Trophoblast cell (in vitro differentiated cells and primary cell): ENCODE measurements at regions not wholly inside any gene's neighbourhood (a gene's known extent, or its start where the extent isn't known, plus 50 kb on each side); places are given as distances from the start of the nearest gene placed in this dataset.
"Not testable (repeated sequence)": the region's sequence is repeated elsewhere in the genome, so short reads cannot be mapped to it uniquely, and the experiment has no call there.

Source experiments
- DNase-seq, 2 donors: peaks; one replicate each; pipeline ENCODE4 v3.0.0-alpha.2; 2016
- H2AFZ ChIP-seq: 2 replicates; pipeline ENCODE4 v1.6.1; 2013; ENCODE audit warnings: low read length, moderate library complexity, mild to moderate bottlenecking; ENCODE audit not compliant: insufficient read depth, poor library complexity
- H2AK5ac ChIP-seq: 2 replicates; pipeline ENCODE4 v1.6.1; 2013; ENCODE audit warnings: mild to moderate bottlenecking, low read length
- H2BK120ac ChIP-seq: 2 replicates; pipeline ENCODE4 v1.6.1; 2013; ENCODE audit warnings: low read length, mild to moderate bottlenecking, moderate library complexity; ENCODE audit not compliant: insufficient read depth, poor library complexity
- H2BK12ac ChIP-seq: 2 replicates; pipeline ENCODE4 v1.6.1; 2013; ENCODE audit warnings: mild to moderate bottlenecking, low read length, moderate library complexity
- H2BK5ac ChIP-seq: 2 replicates; pipeline ENCODE4 v1.6.1; 2013; ENCODE audit warnings: low read length, low read depth, moderate library complexity, mild to moderate bottlenecking; ENCODE audit not compliant: poor library complexity
- H3K14ac ChIP-seq: 2 replicates; pipeline ENCODE4 v1.6.1; 2013; ENCODE audit warnings: mild to moderate bottlenecking, low read length
- H3K18ac ChIP-seq: 2 replicates; pipeline ENCODE4 v1.6.1; 2013; ENCODE audit warnings: mild to moderate bottlenecking, low read length
- H3K23ac ChIP-seq: 2 replicates; pipeline ENCODE4 v1.6.1; 2013; ENCODE audit warnings: low read length
- H3K27ac ChIP-seq: 2 replicates; pipeline ENCODE4 v1.5.1; 2013; ENCODE audit warnings: low read depth, mild to moderate bottlenecking, inconsistent platforms, low read length, moderate library complexity
- H3K27me3 ChIP-seq: 2 replicates; pipeline ENCODE4 v1.6.1; 2013; ENCODE audit warnings: inconsistent platforms, mild to moderate bottlenecking, low read length, moderate library complexity; ENCODE audit not compliant: insufficient read depth
- H3K36me3 ChIP-seq, 2 experiments: 1 replicate in 1 of 2; 2 replicates in 1 of 2; pipeline ENCODE4 v1.6.1; 2013; ENCODE audit warnings: low read length in 2 of 2, mild to moderate bottlenecking in 2 of 2, moderate library complexity in 1 of 2; ENCODE audit not compliant: insufficient read depth in 2 of 2, control insufficient read depth in 1 of 2
- H3K4ac ChIP-seq: 2 replicates; pipeline ENCODE4 v1.6.1; 2013; ENCODE audit warnings: low read depth, mild to moderate bottlenecking, low read length, moderate library complexity
- H3K4me1 ChIP-seq, 2 experiments: 1 replicate in 1 of 2; 2 replicates in 1 of 2; pipeline ENCODE4 v1.6.1; 2013; ENCODE audit warnings: low read length in 2 of 2, mild to moderate bottlenecking in 2 of 2, moderate library complexity in 1 of 2; ENCODE audit not compliant: insufficient read depth in 2 of 2, control insufficient read depth in 1 of 2
- H3K4me2 ChIP-seq: 2 replicates; pipeline ENCODE4 v1.6.1; 2013; ENCODE audit warnings: inconsistent platforms, mild to moderate bottlenecking, low read length, moderate library complexity
- H3K4me3 ChIP-seq: 2 replicates; pipeline ENCODE4 v1.5.1; 2013; ENCODE audit warnings: mild to moderate bottlenecking, low read depth, low read length, inconsistent platforms
- H3K79me1 ChIP-seq: one replicate; pipeline ENCODE4 v1.6.1; 2013; ENCODE audit warnings: low read length
- H3K79me2 ChIP-seq: 2 replicates; pipeline ENCODE4 v1.6.1; 2013; ENCODE audit warnings: low read length, mild to moderate bottlenecking; ENCODE audit not compliant: control insufficient read depth, insufficient read depth, poor library complexity
- H3K9ac ChIP-seq: 2 replicates; pipeline ENCODE4 v1.6.1; 2013; ENCODE audit warnings: mild to moderate bottlenecking, low read length
- H3K9me3 ChIP-seq: 2 replicates; pipeline ENCODE4 v1.6.1; 2013; ENCODE audit warnings: low read depth, mild to moderate bottlenecking, control low read depth, inconsistent platforms, low read length; ENCODE audit not compliant: insufficient read depth
- H4K12ac ChIP-seq: 2 replicates; pipeline ENCODE4 v1.6.1; 2013; ENCODE audit warnings: low read depth, mild to moderate bottlenecking, low read length, moderate library complexity
- H4K8ac ChIP-seq: 2 replicates; pipeline ENCODE4 v1.6.1; 2013; ENCODE audit warnings: low read depth, mild to moderate bottlenecking, low read length, moderate library complexity
- H4K91ac ChIP-seq: one replicate; pipeline ENCODE4 v1.6.1; 2013; ENCODE audit warnings: low read depth, mild to moderate bottlenecking, low read length, moderate library complexity
- WGBS: extraction: QIAGEN DNeasy Blood & Tissue Kit; methylation state at CpG from one replicate; pipeline ENCODE4 v1.1.7; 2013; ENCODE audit warnings: missing lambda C conversion rate; ENCODE audit not compliant: insufficient read length, insufficient coverage; ENCODE audit errors: extremely low coverage; 5-methylcytosine and 5-hydroxymethylcytosine counted together

DNA sequence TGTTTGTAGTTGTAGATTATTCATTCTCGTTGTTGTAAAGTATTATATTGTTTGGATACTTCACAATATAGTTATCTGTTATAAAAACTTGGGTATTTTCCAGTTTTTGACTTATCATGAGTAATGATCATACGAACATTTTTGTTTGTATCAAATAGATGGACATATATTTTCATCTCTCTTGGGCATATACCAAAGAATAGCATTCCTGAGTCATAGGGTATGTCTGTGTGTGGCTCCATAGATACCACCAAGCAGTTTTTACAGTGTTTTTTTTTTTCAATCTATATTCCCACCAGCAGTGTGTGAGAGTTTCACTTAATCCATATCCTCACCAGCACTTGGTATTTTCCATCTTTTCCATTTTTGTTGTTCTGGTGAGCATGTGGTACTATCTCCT is 89.7 kb upstream of the RAB40AL start:
- Histone ChIP-seq H4K91ac (no peak overlapping the region), H2BK5ac (no peak overlapping the region), H3K27ac (no peak overlapping the region), H3K4me3 (no peak overlapping the region), H2BK12ac (no peak overlapping the region), H3K79me1 (no peaks in the 10 kb centered on the region), H3K4me2 (no peak overlapping the region), H2AK5ac (no peak overlapping the region), H3K4me1 (no peaks in the 10 kb centered on the region), H4K8ac (no peak overlapping the region), H2AFZ (no peak overlapping the region), H3K4ac (no peak overlapping the region), H3K9me3 (no peaks in the 10 kb centered on the region), H3K27me3 (no peaks in the 10 kb centered on the region), H3K79me2 (no peaks in the 10 kb centered on the region), H3K23ac (no peak overlapping the region), H2BK120ac (no peak overlapping the region), H3K18ac (no peak overlapping the region), H3K9ac (no peak overlapping the region), H3K36me3 (no peaks in the 10 kb centered on the region), H4K12ac (no peak overlapping the region), H3K14ac (no peak overlapping the region)
- no peak for DNase-seq
- no CpG with 5 or more reads among the region's 2 CpGs for WGBS

DNA sequence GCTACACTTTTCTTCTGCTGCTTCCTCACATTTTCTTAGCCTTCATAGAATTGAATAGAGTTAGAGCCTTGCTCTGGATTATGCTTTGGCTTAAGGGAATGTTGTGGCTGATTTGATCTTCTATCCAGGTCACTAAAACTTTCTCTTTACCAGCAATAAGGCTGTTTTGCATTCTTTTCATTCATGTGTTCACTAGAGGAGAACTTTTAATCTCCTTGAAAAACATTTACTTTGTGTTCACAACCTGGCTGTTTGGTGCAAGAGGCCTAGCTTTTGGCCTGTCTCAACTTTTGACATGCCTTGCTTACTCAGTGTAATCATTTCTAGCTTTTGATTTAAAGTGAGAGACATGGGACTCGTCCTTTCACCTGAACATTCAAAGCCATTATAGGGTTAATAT is 87.7 kb upstream of the RAB40AL start:
- H3K4me2 ChIP-seq: no peak overlapping the region
- no peak overlapping the region for H3K4ac ChIP-seq
- H3K18ac ChIP-seq: no peak overlapping the region
- H3K9ac ChIP-seq: no peak overlapping the region
- no peaks in the 10 kb centered on the region for H3K79me2 ChIP-seq
- WGBS: no CpG with 5 or more reads among the region's 1 CpG
- H2AK5ac ChIP-seq: no peak overlapping the region
- H3K27me3 ChIP-seq: no peaks in the 10 kb centered on the region
- H2BK120ac ChIP-seq: no peak overlapping the region
- no peaks in the 10 kb centered on the region for H3K79me1 ChIP-seq
- H4K91ac ChIP-seq: no peak overlapping the region
- H3K4me1 ChIP-seq: no peaks in the 10 kb centered on the region
- no peak overlapping the region for H2BK12ac ChIP-seq
- DNase-seq: no peak
- no peak overlapping the region for H2AFZ ChIP-seq
- no peak overlapping the region for H2BK5ac ChIP-seq
- H3K9me3 ChIP-seq: no peaks in the 10 kb centered on the region
- H4K8ac ChIP-seq: no peak overlapping the region
- H3K27ac ChIP-seq: no peak overlapping the region
- H3K36me3 ChIP-seq: no peaks in the 10 kb centered on the region
- H3K14ac ChIP-seq: no peak overlapping the region
- H4K12ac ChIP-seq: no peak overlapping the region
- H3K23ac ChIP-seq: no peak overlapping the region
- H3K4me3 ChIP-seq: no peak overlapping the region

DNA sequence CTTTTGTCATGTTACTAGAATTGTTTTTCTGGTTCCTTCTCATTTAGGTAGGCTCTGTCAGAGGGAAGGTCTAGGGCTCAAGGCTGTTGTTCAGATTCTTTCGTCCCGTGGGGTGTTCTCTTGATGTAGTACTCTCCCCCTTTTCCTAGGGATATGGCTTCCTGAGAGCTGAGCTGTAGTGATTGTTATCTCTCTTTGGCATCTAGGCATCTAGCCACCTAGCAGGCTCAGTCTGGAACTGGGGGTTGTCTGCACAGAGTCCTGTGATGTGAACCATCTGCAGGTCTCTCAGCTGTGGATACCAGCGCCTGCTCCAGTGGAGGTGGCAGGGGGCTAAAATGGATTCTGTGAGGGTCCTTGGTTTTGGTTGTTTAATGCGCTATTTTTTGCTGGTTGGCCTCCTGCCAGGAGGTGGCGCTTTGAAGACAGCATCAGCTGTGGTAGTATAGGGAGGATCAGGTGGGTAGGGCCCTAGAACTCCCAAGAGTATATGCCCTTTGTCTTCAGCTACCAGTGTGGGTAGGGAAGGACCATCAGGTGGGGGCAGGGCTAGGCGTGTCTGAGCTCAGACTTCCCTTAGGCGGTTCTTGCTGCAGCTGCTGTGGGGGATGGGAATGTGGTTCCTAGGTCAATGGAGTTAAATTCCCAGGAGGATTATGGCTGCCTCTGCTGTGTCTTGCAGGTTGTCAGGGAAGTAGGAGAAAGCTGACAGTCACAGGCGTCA is 78.1 kb upstream of the RAB40AL start:
- not testable (repeated sequence) for H4K8ac ChIP-seq, H3K9ac ChIP-seq, H3K4me2 ChIP-seq, H4K91ac ChIP-seq, H3K23ac ChIP-seq, H3K79me1 ChIP-seq, H3K18ac ChIP-seq, H3K27me3 ChIP-seq, H2AK5ac ChIP-seq, H4K12ac ChIP-seq, H3K14ac ChIP-seq, H3K4ac ChIP-seq, H2BK5ac ChIP-seq, H3K27ac ChIP-seq, H3K36me3 ChIP-seq, H3K79me2 ChIP-seq, H2AFZ ChIP-seq, H3K9me3 ChIP-seq, H3K4me1 ChIP-seq, H2BK120ac ChIP-seq, H2BK12ac ChIP-seq
- DNase-seq: peak in 1 of 2 donors; percentile 32
- no CpG with 5 or more reads among the region's 8 CpGs for WGBS
- H3K4me3 ChIP-seq: peak overlapping the region; percentile 32

DNA sequence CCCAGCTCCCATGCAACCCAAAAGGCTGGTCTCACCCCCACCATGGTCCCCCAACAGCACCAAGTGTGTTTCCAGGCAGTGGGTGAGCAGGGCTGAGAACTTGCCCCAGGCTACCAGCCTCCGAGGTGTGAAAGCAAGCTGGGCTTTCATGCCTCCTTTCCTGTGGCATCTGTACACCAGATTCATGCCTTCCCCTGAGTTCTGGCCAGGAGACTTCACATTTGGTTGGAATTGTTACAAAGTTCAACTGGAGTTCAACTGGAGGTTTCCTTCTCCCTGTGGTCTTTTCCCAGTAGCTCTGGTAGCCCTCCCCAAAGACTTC is 77.6 kb upstream of the RAB40AL start:
- Histone ChIP-seq H4K8ac (no peak overlapping the region), H3K79me2 (no peaks in the 10 kb centered on the region), H3K27me3 (no peaks in the 10 kb centered on the region), H2BK120ac (no peak overlapping the region), H3K4me3 (peak overlapping the region; percentile 32), H3K18ac (no peak overlapping the region), H3K27ac (no peak overlapping the region), H4K12ac (no peak overlapping the region), H3K4ac (no peak overlapping the region), H2BK12ac (no peak overlapping the region), H3K14ac (no peak overlapping the region), H2AFZ (no peak overlapping the region), H3K4me2 (no peak overlapping the region), H4K91ac (no peak overlapping the region), H3K36me3 (no peaks in the 10 kb centered on the region), H3K79me1 (no peaks in the 10 kb centered on the region), H2AK5ac (no peak overlapping the region), H3K4me1 (peaks cover 7 to 9% of the 10 kb centered on the region in 2 experiments), H2BK5ac (no peak overlapping the region), H3K23ac (no peak overlapping the region), H3K9ac (no peak overlapping the region), H3K9me3 (no peaks in the 10 kb centered on the region)
- no peak for DNase-seq
- no CpG with 5 or more reads among the region's 1 CpG for WGBS
